GM13977 (cell line): ENCODE measurements at regions not wholly inside any gene's neighbourhood (a gene's known extent, or its start where the extent isn't known, plus 50 kb on each side); places are given as distances from the start of the nearest gene placed in this dataset.

Experiments used
- DNase-seq: peaks from one replicate; pipeline ENCODE4 v3.0.0; 2012; ENCODE audit warnings: low spot score
- in situ Hi-C: fragments of 300-500 bp; cut with MboI; formaldehyde crosslinking; loops from one replicate; pipeline ENCODE4 v1.12.0; 2022; ENCODE audit warnings: low sequenced_read_pairs, low pct_unique_long_range_greater_than_20kb, mixed read lengths, inconsistent platforms; ENCODE audit not compliant: unreplicated experiment
- TF ChIP-seq, protein P1 (sequence below): IDR thresholded peaks from 2 replicates; pipeline ENCODE4 v1.5.1; 2012; ENCODE audit warnings: mild to moderate bottlenecking, control low read depth; ENCODE audit not compliant: insufficient read depth; ENCODE audit errors: extremely low read depth, missing control alignments

DNA sequence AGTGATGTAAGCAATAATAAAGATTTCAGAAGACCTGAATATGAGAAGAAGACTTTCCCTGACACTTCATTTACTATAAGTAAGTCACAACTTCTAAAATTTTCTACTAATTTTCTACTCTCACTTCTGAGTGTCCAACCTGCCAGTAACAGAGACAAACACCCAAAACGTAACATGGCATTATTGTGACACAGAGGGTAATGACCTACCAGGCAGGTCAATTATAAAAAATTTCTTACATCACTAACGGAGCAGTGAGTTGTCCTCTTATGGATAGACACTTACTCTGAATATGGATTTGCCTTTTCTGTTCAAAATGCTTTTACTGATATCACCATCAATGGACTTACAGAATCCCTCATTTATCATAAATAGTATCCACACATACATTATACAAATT, 405.9 kb upstream of the MAGEB16 start:
- in situ Hi-C loops: no loop called here
- TF ChIP-seq, protein P1, sequence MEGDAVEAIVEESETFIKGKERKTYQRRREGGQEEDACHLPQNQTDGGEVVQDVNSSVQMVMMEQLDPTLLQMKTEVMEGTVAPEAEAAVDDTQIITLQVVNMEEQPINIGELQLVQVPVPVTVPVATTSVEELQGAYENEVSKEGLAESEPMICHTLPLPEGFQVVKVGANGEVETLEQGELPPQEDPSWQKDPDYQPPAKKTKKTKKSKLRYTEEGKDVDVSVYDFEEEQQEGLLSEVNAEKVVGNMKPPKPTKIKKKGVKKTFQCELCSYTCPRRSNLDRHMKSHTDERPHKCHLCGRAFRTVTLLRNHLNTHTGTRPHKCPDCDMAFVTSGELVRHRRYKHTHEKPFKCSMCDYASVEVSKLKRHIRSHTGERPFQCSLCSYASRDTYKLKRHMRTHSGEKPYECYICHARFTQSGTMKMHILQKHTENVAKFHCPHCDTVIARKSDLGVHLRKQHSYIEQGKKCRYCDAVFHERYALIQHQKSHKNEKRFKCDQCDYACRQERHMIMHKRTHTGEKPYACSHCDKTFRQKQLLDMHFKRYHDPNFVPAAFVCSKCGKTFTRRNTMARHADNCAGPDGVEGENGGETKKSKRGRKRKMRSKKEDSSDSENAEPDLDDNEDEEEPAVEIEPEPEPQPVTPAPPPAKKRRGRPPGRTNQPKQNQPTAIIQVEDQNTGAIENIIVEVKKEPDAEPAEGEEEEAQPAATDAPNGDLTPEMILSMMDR: no peak
- DNase-seq: no peak

DNA sequence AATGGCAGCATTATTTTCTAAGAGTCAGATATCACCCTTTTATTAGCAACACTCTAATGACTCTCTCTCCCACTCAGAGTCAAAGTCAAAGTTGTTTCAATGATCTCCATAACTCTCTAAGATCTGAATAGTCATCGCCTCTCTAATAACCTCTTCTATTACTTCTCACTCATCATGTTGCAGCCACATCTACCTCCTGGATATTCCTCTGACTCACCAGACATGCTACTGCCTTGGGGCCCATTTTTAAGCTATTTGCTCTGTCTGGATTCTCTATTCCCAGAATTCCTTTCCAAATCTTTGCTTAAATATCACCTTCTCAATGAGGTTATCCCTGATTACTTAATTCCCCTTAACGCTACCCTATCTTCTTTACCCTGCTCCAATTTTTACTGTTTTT, 391.8 kb upstream of the MAGEB16 start:
- no peak for DNase-seq
- TF ChIP-seq, protein P1: no peak
- in situ Hi-C loops: no loop called here

DNA sequence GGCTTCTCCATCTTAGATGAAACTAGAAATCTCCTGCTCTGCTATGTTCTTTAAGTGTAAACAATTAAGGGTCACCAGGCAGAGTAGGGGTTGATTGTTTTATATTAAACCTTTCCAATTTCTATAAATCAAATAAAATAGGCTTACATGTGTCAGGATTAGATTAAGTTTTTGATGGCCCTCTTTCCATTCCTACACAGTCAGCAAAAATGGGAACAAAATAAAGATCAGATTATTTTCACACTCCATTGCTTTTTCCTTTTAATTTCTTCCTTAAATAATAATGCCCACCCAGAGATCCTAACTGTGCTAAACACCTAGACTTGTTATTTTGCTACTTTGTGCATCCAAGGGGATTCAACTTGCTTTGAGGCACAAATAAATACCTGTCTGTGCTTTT, 381.4 kb upstream of the MAGEB16 start:
- no peak for DNase-seq
- in situ Hi-C loops: no loop called here
- TF ChIP-seq, protein P1: no peak

DNA sequence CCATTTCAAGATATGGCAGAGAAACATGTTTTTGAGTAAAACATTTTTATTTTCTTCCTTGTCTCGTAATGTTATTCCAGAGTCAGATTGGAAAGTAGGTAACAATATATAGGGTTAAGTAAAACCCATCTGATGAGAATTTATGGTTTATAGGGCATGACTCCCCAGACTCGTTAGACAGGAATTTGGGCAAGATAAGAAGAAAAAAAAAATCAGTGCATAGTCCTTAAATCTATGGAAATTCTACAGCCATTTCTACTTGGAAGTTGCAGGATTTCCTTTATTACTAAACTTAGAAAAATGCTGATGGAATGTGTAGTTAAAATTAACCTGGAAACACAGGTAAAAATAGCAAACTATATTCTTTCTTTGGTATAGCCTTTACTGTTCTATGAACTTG, 366.1 kb upstream of the MAGEB16 start:
- TF ChIP-seq, protein P1: no peak
- no peak for DNase-seq
- in situ Hi-C loops: no loop called here

DNA sequence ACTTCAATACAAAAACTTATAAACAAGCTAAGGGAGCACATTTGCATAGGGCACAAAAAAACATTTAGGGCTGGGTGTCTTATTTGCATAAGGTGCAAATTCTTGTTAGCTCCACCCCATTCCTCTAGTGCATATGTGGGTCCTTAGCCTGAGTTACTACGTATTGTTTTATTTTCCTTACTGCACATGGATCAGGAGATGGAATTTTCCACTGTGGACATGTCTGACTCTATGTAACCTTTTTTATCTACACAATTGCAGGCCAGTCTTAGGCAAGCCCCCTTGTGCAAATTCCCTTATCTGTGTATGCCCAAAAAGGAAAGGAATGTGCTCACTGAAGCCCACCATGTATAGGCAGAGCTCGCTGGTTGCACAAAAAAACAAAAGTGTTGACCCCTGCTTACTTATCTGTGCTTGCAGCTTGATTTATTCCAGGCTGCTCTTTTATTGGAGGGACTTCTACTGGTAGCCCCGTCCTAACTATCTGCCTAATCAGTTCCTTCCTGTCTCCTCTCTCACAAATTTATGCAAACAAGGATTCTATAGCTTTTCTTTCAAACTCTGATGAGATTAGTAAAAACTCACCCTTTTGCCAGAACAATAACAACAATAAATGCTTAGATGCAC, 359.0 kb upstream of the MAGEB16 start:
- in situ Hi-C loops: no loop called here
- TF ChIP-seq, protein P1: no peak
- no peak for DNase-seq

DNA sequence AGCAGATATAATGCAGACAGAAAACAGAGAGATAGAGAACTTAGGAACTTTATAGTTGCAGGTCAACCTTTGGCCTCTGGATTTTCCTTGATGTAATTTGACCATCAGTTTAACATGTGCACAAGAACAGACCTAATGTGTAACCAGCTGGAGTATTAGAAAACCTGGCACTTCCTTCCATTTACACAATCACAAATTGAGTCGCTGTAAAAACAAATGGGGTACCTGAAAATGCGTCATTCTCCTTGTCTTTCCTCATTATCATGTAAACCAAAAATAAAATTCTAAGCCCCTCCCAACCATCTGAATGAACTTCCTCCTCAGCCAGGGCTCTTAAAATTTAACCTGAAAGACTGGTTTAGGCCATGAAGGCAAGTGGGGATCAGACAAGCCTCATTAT, 358.4 kb upstream of the MAGEB16 start:
- DNase-seq: no peak
- TF ChIP-seq, protein P1: no peak
- in situ Hi-C loops: no loop called here
